HAP-1 (cell line): ENCODE measurements at regions not wholly inside any gene's neighbourhood (a gene's known extent, or its start where the extent isn't known, plus 50 kb on each side); places are given as distances from the start of the nearest gene placed in this dataset.

Source experiments
- DNase-seq, 2 experiments: peaks; one replicate each; pipeline ENCODE4 v3.0.0-alpha.2; 2016 to 2020; ENCODE audit warnings: low spot score in 2 of 2
- H3K27me3 ChIP-seq: fragments of 250-450 bp; sonication (Bioruptor Pico); 2 replicates; pipeline ENCODE4 v1.5.1; 2020; ENCODE audit warnings: low read depth, mild to moderate bottlenecking, moderate library complexity
- H3K36me3 ChIP-seq: fragments of 250-450 bp; sonication (Bioruptor Pico); replicated peaks from 2 replicates; pipeline ENCODE4 v1.5.1; 2020; ENCODE audit warnings: mild to moderate bottlenecking
- H3K4me1 ChIP-seq: fragments of 250-450 bp; sonication (Bioruptor Pico); 2 replicates; pipeline ENCODE4 v1.5.1; 2020; ENCODE audit warnings: mild to moderate bottlenecking
- H3K4me3 ChIP-seq: fragments of 250-450 bp; sonication (Bioruptor Pico); 2 replicates; pipeline ENCODE4 v1.5.1; 2020; ENCODE audit warnings: mild to moderate bottlenecking, moderate library complexity
- H3K9me3 ChIP-seq: fragments of 250-450 bp; sonication (Bioruptor Pico); 2 replicates; pipeline ENCODE4 v1.5.1; 2020; ENCODE audit warnings: mild to moderate bottlenecking, moderate library complexity
- in situ Hi-C: fragments of 300-500 bp; cut with MboI; formaldehyde crosslinking; loops from 3 replicates; pipeline ENCODE4 v1.14.3; 2020; ENCODE audit warnings: low sequenced_read_pairs, inconsistent platforms, mixed read lengths

DNA sequence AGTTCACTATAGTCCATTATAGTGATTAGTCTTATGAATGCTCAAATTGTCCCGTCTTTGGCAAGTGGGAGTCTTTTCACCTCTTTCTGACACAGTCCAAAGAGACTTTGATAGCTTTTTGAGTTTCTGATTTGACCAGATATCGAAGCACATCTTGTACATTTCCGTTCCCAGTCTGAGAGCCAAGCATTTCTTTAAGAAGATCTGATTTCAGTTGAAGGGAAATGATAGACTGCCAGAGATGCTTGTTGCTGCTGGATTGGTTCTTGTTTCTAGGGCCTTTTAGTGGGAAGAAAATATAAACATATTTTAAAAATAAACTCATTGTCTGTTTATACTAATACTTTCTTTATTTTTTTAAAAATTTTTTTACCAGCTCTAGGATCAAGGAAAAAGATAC is 54.1 kb upstream of the IER3 start:
- no peak for DNase-seq
- Histone ChIP-seq H3K4me1 (no peaks in the 10 kb centered on the region), H3K27me3 (no peaks in the 10 kb centered on the region), H3K36me3 (no peaks in the 10 kb centered on the region), H3K4me3 (no peak overlapping the region), H3K9me3 (no peaks in the 10 kb centered on the region; the same call in 1 of the 2 replicates)
- in situ Hi-C loops: no loop called here

DNA sequence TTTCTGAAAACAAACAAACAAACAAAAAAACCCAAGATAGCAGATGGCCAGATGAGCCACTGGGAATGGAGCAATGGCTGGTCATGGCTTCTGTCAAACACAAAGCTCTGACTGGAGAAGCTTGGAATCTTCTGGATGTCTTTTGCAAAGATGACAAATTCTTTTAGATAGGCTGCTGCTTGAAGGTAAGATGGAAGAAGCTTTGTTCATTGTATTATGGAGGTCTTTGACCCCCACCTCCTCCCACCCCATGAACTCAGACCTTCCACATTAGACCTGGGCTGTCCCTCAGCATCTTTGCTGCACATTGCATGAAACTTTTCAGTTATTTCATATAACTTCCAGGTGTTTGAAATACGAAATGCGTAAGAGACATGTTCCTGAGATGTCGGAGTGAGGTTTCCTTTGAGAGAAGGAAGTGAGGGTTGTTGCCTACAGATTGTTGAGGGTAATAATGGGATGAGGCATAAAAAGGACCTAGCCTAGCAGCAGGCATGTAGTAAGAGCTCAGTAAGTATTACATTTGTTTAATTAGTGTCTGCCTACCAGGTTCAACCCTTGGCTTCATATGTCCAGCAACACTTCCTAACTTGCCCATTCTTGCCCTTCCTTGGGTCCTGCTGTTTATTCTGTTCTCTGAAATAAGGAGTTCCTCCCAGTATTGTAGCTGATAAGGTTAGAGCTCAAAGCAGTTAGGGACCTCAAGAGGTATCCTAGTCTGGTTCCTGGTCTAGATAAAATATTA is 51.4 kb upstream of the IER3 start:
- in situ Hi-C loops: no loop called here
- Histone ChIP-seq H3K4me3 (no peak overlapping the region), H3K9me3 (no peaks in the 10 kb centered on the region; the same call in 1 of the 2 replicates), H3K27me3 (no peaks in the 10 kb centered on the region), H3K36me3 (no peaks in the 10 kb centered on the region), H3K4me1 (no peaks in the 10 kb centered on the region)
- no peak for DNase-seq
